ENCODE measurements at regions not wholly inside any gene's neighbourhood (a gene's known extent, or its start where the extent isn't known, plus 50 kb on each side); places are given as distances from the start of the nearest gene placed in this dataset.
"Not testable (repeated sequence)": the region's sequence is repeated elsewhere in the genome, so short reads cannot be mapped to it uniquely, and the experiment has no call there.

DNA sequence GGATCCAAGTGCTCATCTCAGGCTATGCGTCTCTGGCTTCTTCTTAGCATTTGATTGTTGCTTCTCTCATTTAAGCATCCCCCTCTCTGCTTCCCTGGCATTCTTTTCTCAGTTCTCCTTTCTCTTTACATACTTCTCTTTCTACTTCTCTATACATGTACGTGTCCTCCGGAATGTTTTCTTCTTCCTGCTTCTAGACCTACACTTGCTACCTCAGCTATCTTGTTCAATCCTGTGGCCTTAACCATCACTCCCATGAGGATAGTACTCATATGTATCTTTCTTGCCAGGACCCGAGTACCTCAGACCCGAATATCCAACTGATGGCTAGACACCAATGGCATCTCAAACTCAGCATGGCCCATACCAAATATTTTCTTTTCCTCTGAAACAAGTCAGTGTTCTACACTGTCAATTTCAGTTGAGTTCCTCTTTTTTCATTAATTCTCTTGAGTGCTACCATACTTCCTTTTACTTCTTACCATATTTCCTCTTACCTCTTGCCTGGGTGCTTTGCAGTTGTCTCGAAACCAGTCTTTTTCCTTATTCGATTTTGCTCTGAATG lies 115.1 kb upstream of the SLC38A2 start:
- DNase-seq, result no peak

DNA sequence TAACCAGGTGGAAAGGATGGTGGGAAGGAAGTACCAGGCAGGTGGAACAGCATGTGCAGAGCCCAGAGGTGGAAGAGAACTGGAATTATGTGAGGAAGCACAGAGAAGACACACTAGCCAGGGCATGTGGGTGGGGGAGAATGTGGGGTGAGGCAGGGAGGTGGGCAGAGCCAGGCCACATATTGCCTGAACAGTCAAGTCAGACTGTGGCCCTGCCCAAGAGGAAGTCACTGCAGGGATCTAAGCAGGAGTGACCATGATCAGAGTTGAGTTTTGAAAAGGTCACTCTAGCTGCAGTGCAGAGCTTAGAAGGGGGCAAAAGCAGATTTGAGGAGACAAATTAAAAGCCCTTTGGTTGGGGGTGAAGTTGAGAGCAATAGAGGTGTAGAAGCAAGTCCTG lies 114.0 kb upstream of the SLC38A2 start:
- no peak for DNase-seq

DNA sequence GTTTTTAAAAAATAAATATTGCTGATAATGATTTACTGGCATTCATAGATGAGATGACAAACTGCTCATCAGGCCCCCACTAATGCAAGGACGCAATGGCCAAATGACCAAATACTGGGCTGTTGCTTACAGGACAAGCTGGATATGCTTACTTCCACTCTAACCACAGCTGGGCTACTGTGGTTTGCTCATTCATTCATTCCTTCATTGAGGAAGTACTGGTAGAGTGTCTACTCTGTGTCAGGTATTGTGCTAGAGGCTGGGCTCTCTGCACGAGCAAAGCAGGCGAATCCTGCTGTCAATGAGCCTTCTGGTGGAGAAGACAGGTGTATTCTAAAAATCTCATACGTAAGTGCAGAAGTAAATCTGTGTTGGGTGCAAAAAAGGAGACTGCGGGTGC lies 113.3 kb upstream of the SLC38A2 start:
- DNase-seq, result no peak

DNA sequence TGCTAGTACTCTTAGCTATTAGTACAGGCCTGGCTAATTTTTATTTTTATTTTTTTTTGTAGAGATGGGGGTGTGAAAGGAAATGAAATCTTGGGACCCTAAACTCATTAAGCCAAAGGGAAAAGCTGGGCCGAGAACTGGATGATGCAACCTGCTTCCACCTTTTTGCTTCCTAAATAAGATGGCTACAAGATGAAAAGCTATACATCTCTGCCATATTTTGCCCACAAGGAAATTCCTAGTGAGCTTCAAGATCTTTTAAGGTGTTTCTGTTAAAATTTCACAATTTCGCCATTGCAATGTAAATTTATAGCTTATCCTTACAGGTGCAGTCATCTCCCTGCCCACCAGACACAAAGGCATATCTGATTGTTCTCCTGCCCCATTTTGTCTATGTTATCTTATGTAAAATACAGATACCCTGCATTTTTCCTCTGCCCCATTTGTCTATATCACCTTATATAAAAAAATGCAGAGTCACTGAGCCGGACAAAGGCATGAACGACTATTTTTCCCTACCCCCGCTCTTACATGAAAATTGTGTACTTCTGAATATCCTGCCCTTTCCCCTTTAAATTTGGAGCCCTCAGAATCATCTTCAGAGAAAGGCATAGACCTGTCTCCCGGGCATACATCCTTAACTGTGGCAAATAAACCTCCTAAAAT lies 112.0 kb upstream of the SLC38A2 start:
- DNase-seq, result no peak

DNA sequence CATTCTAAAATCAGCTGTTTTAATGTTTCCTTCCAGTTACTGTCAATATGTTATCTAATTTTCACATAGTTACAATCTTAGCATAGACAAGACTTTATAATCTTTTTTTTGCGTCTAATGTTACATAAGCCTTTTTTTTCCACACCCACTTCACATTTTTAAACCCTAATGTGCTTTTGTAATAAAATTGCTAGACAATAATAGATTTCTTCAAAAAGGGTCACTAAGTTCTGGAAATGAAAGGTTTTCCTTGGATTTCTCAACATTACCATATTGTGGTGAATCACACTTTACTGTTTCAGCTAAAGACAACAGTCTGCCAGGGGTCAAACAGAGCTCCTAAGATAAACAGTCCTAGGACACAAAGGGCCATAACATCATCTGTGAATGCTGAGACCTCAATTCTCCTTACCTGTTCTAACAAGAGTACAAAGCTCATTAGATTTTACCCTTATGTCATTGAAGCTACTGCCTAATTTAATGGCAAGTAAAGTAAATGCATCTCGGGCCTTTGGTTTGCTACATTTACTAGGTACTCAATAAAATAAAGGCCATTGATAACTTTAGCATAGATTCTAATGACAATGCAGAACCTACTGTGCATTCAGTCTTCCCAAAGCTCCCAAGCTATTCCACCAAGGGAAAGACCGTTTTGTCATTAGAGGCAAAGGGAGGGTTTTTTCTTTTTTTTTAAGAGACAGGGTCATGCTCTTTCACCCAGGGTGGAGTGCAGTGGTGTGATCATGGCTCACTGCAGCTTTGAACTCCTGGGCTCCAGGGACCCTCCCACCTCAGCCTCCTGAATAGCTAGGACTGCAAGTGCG lies 111.2 kb upstream of the SLC38A2 start:
- DNase-seq, result no peak

DNA sequence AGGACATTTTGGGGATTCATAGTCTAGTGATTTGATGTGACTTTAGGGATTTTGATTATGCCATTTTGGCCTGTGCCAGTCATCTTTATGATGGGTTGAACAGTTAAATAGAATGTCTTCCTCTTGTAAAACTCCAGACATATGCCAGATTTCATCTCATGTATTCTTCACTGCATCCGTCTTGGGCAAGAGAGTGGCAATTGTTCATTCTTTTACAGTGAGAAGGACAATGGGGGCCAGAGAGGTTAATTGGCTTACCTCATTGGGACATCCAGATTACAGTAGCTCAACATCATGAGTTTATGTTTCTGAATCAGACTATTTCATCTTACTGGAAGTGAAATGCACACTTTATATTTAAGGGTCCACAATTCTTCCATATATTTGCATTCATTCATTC lies 108.2 kb upstream of the SLC38A2 start:
- DNase-seq, result no peak

DNA sequence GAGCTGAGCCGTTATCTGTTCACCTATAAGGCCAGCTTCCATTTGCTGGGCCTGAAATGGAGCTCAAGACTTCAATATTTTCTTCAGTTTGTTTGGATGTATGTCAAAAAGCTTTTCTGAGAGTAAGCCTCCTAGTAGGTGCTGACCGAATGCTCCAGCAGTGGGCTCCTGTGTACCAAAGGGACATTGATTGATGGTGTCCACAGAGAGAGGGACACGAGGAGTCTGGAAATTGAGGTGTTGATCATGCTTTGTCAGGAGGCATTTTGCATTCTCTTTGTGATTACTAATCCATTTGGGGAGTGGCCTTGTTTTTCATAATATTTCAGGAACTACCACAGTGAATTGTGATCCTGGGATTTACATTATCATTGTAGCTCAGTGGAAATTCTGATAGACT lies 107.7 kb upstream of the SLC38A2 start:
- DNase-seq, result no peak

DNA sequence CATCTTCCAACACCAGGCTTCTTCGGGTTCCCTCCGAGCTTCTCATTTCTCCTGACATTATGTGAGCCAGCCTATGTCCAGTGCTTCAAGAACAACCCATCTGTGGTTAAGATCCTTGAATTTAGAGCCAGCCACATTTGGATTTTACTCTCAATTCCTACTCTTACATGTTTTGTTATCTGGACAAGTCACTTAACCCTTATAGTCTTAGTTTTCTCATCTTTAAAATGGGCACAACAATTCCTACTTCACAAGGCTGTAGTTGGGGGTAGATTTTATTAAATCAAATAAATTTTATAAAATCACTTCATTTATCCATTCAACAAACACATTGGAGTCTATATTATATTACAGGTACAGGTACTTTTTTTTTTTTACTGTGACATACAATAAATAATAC lies 105.5 kb upstream of the SLC38A2 start:
- DNase-seq, result no peak

DNA sequence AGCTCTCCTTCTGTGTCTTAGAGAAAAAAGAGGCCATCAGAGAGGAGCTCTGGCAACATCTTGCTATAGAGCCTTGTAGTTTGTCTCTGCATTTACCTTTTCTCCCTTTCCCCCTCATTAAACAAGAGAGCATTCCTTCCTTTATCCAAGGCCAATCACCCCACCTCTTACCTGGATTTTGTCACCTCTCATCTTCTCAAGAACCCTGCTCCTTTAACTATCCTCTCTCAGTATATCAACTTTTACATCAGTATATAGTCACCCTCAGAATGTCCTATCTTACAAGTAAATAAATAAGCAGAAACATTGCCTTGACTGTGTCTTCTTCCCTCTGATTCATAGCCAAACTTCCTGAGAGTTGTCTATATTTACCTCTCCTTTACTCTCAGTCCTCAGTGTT lies 105.0 kb upstream of the SLC38A2 start:
- DNase-seq, result no peak

DNA sequence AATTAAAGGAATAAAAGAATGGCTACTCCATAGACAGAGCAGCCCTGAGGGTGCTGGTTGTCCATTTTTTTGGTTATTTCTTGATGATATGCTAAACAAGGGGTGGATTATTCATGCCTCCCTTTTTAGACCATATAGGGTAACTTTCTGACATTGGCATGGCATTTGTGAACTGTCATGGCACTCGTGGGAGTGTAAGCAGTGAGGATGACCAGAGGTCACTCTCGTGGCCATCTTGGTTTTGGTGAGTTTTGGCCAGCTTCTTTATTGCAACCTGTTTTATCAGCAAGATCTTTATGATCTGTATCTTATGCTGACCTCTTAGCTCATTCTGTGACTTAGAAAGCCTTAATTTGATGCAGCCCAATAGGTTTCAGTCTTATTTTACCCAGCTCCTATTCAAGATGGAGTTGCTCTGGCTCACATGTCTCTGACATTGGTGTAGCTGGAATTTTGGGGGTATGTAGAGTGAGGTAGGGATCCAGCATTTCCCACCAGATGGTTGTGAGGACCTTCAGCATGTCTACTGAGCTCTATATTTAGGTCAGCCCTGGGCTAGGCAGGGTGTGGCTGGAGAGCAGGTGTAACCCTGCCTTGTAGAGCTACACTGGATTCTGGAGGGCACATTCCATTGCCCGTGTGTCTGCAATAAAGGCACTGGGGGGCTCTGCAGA lies 103.5 kb upstream of the SLC38A2 start:
- no peak for DNase-seq

DNA sequence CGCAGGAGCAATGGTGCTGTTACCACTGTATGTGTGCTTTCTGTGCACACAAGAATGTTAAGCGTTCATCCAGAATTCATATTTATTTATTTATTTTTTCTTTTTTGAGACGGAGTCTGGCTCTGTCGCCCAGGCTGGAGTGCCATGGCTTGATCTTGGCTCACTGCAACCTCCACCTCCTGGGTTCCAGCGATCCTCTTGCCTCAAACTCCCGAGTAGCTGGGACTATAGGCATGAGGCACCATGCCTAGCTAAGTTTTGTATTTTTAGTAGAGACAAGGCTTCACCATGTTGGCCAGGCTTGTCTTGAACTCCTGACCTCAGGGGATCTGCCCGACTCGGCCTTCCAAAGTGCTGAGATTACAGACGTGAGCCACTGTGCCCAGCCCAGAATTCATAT lies 101.8 kb upstream of the SLC38A2 start:
- not testable (repeated sequence) for DNase-seq

DNA sequence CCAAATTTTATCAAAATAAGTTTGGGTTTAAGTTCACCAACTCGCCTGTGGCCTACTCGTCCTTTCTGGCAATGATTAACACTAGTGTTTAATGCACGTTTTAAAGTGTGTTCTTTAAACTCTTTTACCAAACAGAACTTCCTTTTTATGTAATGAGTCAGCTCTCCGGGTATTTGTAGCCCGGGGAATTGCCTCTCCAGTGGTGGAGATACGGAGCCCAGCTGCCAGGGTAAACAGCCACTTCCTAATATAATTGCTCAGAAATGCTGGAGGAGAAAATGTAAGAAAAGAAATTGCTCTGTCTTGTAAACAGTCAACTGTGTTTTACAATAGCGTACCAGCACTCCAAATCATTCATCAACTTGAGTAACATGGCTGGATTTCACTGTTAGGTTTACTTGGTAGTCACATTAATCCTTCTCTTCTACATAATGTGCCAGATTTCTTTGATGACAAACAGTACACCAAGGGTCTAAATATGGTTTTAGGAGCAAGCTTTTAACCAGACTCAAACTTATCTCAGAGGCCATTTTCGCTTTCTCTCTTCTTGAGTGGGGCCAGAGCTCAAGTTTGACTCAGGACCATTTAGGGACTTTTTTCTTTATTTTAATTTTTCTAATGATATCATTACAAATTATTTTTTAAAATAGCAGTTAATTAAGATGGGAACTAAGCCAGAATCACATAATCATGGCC lies 101.2 kb upstream of the SLC38A2 start:
- no peak for DNase-seq

DNA sequence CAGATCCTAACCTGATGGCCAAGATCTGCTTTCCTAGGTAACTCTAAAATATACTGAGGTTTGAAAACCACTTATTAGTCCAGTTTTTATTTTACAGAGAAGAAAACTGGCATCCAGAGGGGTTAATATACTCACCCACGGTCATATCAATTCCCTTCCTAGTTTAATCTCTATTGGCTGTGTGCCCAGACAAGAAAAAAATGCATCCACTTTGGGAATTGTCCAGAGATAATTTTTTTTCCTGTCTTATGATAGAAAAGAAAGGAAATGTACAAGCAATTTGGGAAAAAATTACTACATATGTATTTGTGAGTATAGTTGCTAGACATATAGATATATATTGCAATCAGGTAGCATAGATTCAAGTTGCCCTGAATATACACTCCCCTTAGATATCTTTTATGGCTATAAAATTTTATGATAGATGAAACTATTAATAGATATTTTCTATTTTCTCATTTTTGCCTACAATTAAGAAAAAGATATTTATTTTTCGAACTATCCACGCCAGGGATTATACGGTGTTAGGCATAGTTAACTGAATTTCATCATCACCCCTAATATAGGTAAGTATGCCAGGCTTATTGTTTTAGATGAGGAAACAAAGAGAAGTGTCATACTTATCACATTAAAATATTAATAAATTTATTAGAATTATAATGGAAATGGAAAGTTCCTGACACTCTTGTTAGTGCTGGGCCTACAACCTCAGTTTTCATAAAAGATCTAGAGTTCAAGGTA lies 100.5 kb upstream of the SLC38A2 start:
- DNase-seq, result peak in 1 of 2 experiments; percentile 23

DNA sequence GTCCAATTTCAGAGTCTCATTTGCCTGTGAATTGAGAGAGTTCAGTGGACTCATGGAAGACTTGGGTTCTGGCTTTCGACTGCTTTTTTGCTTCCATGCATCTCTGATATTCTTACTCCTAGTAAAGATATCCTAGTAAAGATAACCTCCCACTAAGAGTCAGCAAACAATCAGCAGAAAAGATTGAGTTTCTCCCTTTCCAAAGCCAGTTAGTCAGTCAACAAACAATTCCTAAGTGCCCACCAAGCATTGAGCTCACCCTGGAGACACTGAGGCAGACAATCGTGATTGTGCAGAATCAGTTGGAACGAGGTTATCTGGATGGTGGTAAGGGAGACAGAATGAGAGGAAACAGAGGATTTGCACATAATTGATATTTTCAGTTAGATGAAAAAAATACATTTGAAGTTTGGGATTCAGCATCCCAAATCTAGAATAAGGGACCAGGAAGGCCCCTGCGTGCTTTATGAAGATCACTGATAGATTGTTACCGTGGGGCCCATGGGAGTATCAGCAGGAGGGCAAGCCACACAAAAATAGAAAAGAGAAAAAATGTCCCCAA lies 99.7 kb upstream of the SLC38A2 start:
- no peak for DNase-seq

DNA sequence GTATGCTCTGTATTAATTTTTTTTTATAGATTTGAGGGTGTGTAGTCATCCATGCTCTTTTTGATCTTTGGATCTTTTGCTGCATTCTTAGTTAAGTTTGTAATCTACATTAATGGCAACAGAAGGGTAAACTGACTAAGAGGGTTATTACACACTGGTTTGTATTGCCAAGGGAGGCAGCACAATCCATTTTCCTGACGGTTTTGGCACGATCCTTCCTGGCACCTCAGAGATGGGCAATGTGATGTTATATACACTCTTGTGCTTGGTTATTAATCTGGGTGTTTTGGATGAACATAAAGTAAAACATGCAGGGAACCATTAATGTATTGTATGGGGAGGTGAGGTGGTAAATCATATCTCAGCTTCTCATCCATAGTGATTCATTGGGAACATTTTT lies 98.8 kb upstream of the SLC38A2 start:
- DNase-seq, result no peak

DNA sequence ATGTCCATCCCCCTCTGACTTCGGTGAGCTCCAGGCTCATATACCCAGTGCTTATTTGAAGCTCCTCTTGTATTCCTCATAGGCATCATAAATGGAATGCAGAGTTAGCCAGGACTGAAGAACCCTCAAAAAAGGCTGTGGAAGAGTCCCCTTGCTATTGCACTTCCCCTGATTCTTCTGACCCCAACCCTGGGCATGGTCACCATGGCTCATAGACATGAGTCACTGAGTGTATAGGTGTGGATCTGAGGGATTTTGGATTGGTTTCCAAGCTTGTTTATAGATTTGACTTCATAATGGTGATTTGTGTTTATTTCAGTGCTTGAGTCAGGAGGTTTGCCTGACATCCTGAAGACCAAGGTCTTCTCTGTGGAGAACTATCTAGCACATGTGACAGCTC lies 98.4 kb upstream of the SLC38A2 start:
- DNase-seq, result no peak

DNA sequence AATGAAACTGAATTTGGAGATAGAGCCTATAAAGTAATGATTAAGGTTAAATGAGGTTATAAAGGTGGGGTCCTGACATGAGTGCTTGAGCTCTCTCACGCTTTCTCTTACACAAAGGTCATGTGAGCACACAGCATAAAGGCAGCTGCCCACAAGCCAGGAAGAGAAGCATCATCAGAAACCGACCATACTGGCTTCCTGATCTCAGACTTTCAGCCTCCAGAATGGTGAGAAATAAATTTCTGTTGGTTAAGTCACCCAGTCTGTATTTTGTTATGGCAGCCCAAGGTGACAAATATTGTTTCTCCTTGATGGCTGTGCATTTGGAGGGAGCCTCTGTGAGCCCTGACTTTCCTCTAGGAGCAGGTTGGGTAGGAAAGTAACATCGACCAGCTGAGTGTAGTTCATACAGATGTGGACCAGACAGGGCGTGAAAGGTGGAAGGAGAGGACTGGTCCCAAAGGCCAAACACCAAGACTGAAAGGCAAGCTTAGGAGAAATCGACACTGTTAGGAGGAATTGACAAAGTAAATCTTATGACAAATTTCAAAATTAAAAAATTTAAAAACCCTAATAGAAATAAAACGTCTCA lies 97.6 kb upstream of the SLC38A2 start:
- DNase-seq, result no peak

DNA sequence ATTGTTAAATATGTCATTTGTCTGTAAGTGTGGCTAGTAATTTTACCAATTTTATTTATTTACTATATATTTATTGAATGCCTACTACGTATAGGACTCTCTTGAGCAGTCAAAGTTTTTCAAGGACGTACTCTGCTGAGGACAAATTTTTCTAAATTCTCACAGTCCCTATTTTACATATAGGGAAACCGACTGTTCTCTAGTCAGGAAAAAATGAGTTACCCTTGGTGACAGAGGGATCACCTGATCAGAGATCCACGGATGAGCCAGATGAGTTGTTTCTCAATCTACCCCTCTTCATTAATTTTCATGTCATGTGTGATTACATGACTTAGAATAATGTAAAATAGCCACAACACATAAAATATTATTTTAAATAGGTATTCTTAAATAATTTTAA lies 96.2 kb upstream of the SLC38A2 start:
- DNase-seq, result no peak

DNA sequence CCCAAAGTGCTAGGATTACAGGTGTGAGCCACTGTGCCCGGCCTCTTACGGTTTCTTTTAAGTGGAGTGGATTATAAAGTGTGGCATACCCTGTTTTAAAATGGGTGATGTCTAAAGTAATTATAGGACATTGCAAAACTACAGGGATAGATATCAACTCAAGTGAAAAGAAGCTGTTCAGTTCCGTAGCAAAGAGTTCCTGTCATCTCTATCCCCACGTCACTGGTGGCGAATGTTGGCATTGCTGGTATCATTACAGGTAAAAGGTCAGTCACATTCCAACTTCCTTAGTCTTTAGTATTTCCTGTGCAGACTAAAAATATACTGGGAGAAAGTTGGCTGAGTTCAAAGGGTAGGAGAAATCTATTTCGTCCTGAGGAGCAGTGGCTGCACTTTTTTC lies 95.6 kb upstream of the SLC38A2 start:
- DNase-seq, result no peak

DNA sequence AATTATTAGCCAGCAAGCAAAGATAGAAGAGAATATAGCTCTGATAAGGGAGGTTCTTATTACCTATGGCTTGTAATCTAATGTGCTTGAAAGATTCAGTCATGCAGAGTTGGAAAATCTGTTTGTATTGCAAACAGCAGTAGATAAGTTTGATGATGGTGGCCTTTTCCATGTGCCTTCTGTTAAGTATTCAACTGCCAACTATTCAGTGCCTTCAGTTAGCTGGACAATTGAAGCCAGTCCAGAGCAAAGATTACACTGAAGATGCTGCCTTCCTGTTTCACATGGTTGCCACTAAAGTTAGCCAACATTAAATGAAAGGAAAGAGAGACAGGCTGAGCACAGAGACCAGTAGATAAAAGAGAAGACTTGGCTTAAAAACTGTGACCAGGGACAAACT lies 92.7 kb upstream of the SLC38A2 start:
- no peak for DNase-seq

DNA sequence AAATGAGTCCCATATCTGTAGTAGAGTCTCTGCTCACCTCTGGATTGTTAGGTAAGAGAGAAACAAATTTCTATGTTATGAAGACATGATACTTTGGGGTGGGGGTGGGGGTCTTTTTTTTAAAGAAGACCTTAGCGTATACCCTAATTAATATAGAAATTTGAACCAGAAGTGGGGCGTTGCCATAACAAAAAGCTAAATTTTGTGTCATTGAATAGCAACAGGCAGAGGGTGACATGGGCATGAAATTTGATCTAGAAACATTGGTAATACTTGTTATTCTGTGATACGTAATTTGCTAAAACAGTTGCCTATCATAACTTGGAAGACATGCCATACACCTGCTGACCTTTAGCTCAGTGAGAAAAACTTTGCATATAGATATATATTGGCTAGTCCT lies 92.3 kb upstream of the SLC38A2 start:
- DNase-seq, result no peak

Measured in NCI-H446 (cell line).